Astrocyte (in vitro differentiated cells and primary cell): ENCODE measurements at regions not wholly inside any gene's neighbourhood (a gene's known extent, or its start where the extent isn't known, plus 50 kb on each side); places are given as distances from the start of the nearest gene placed in this dataset.

Experiments
- DNase-seq: peaks from one replicate; pipeline ENCODE4 v3.0.0-alpha.2; 2010; ENCODE audit warnings: low read depth
- FAIRE-seq: peaks from 2 replicates; lab custom pipeline; 2011; peaks lifted over from hg19 to GRCh38; lab: Jason Lieb, UNC
- H2AFZ ChIP-seq: 2 replicates; pipeline ENCODE4 v1.6.0; 2012; ENCODE audit warnings: low read depth, low read length, inconsistent platforms
- H3K27ac ChIP-seq: 2 replicates; pipeline ENCODE4 v1.5.1; 2011; ENCODE audit warnings: low read depth, low read length, inconsistent platforms
- H3K27me3 ChIP-seq: 2 replicates; pipeline ENCODE4 v1.6.0; 2011; ENCODE audit warnings: low read length, inconsistent platforms; ENCODE audit not compliant: insufficient read depth
- H3K36me3 ChIP-seq: 2 replicates; pipeline ENCODE4 v1.5.1; 2011; ENCODE audit warnings: low read length, inconsistent platforms; ENCODE audit not compliant: insufficient read depth
- H3K4me1 ChIP-seq: 2 replicates; pipeline ENCODE4 v1.5.1; 2011; ENCODE audit warnings: low read length, inconsistent platforms; ENCODE audit not compliant: insufficient read depth
- H3K4me2 ChIP-seq: 2 replicates; pipeline ENCODE4 v1.6.0; 2012; ENCODE audit warnings: low read length, inconsistent platforms
- H3K4me3 ChIP-seq: 2 replicates; pipeline ENCODE4 v1.5.1; 2011; ENCODE audit warnings: low read depth, mild to moderate bottlenecking, low read length, inconsistent platforms; ENCODE audit not compliant: insufficient read depth
- H3K79me2 ChIP-seq: 2 replicates; pipeline ENCODE4 v1.6.0; 2012; ENCODE audit warnings: mild to moderate bottlenecking, low read length, inconsistent platforms; ENCODE audit not compliant: insufficient read depth
- H3K9ac ChIP-seq: 2 replicates; pipeline ENCODE4 v1.6.0; 2012; ENCODE audit warnings: mild to moderate bottlenecking, low read length, inconsistent platforms
- H3K9me3 ChIP-seq: 2 replicates; pipeline ENCODE4 v1.5.1; 2012; ENCODE audit warnings: low read depth, mild to moderate bottlenecking, low read length, inconsistent platforms; ENCODE audit not compliant: insufficient read depth
- H4K20me1 ChIP-seq: 2 replicates; pipeline ENCODE4 v1.6.0; 2012; ENCODE audit warnings: low read length, inconsistent platforms; ENCODE audit not compliant: insufficient read depth
- H3K27ac Mint-ChIP-seq: one replicate; pipeline ENCODE4 v1.8.0; 2021; ENCODE audit warnings: mild to moderate bottlenecking, mixed read lengths; ENCODE audit not compliant: unreplicated experiment
- H3K27me3 Mint-ChIP-seq: one replicate; pipeline ENCODE4 v1.8.0; 2021; ENCODE audit warnings: low read depth, mixed read lengths; ENCODE audit not compliant: unreplicated experiment
- H3K36me3 Mint-ChIP-seq: one replicate; pipeline ENCODE4 v1.8.0; 2021; ENCODE audit warnings: low read depth, mixed read lengths; ENCODE audit not compliant: unreplicated experiment
- H3K4me1 Mint-ChIP-seq: one replicate; pipeline ENCODE4 v1.8.0; 2021; ENCODE audit warnings: low read depth, mixed read lengths; ENCODE audit not compliant: unreplicated experiment
- H3K4me3 Mint-ChIP-seq: one replicate; pipeline ENCODE4 v1.8.0; 2021; ENCODE audit warnings: mild to moderate bottlenecking, moderate library complexity, mixed read lengths; ENCODE audit not compliant: unreplicated experiment
- H3K9me3 Mint-ChIP-seq: one replicate; pipeline ENCODE4 v1.8.0; 2021; ENCODE audit warnings: mild to moderate bottlenecking, mixed read lengths; ENCODE audit not compliant: unreplicated experiment
- CTCF ChIP-seq: IDR thresholded peaks from 2 replicates; pipeline ENCODE4 v1.5.1; 2011; ENCODE audit warnings: low read depth, mild to moderate bottlenecking, inconsistent platforms, low read length, moderate library complexity; ENCODE audit not compliant: insufficient read depth
- EZH2 ChIP-seq: IDR thresholded peaks from 2 replicates; pipeline ENCODE4 v1.6.1; 2012; ENCODE audit warnings: mild to moderate bottlenecking, low read length, inconsistent platforms; ENCODE audit not compliant: insufficient read depth

DNA sequence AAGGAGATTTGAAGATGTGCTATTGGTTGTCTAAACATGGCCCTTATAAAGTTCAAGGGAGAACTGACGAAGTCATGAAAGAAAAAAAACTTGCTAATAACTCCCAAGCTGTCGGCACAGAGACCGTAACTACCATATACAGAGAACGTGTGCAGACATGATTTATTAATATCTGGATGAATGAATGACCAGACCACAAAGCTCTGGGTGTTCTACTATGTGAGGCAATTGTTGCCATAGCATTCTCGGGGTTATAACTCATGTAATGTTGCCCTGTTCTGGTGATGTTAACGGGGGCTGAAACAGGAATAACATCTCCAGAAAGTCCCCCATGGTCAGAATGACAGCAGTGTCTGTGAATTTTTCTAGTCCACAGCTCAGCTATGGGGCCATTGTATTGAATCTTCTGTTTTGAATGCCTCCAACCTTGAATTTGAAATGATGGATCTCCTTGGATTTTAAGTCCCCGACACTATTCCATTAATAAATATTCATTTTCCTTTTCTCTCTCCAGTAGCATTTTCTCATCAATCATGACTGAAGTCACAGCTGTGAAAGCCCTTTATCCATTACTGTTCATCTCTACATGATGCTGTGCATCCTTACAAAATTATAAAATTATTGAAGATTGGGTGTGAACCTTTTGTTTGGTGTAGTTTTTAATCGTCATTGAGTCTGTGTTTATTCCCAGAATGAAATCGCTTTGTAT, 483.4 kb upstream of the KLHL29 start:
- Mint-ChIP-seq H3K36me3 (no peaks in the 10 kb centered on the region), H3K4me3 (no peak overlapping the region), H3K9me3 (no peaks in the 10 kb centered on the region), H3K27me3 (peaks cover 6% of the 10 kb centered on the region), H3K4me1 (no peaks in the 10 kb centered on the region), H3K27ac (no peak overlapping the region)
- Histone ChIP-seq H2AFZ (no peak overlapping the region), H3K4me1 (no peaks in the 10 kb centered on the region), H3K9me3 (no peaks in the 10 kb centered on the region), H3K36me3 (no peaks in the 10 kb centered on the region), H3K4me2 (no peak overlapping the region), H3K79me2 (no peaks in the 10 kb centered on the region), H3K9ac (no peak overlapping the region), H3K4me3 (no peak overlapping the region), H3K27ac (no peak overlapping the region), H3K27me3 (no peaks in the 10 kb centered on the region), H4K20me1 (no peaks in the 10 kb centered on the region)
- no peak for DNase-seq
- no peak for FAIRE-seq
- TF ChIP-seq CTCF: no peak
- no peak for TF ChIP-seq EZH2

- H3K4me3 Mint-ChIP-seq: no peak overlapping the region
- Histone ChIP-seq H3K27me3 (no peaks in the 10 kb centered on the region), H3K4me3 (no peak overlapping the region), H3K79me2 (no peaks in the 10 kb centered on the region), H3K9ac (no peak overlapping the region), H2AFZ (no peak overlapping the region), H3K27ac (no peak overlapping the region), H4K20me1 (no peaks in the 10 kb centered on the region), H3K9me3 (no peaks in the 10 kb centered on the region), H3K4me1 (no peaks in the 10 kb centered on the region), H3K4me2 (no peak overlapping the region), H3K36me3 (no peaks in the 10 kb centered on the region)
- DNase-seq: no peak
- H3K36me3 Mint-ChIP-seq: no peaks in the 10 kb centered on the region
- H3K27me3 Mint-ChIP-seq: peaks cover 7% of the 10 kb centered on the region
- TF ChIP-seq CTCF (no peak), EZH2 (no peak)
- H3K9me3 Mint-ChIP-seq: no peaks in the 10 kb centered on the region
- FAIRE-seq: no peak
- no peak overlapping the region for H3K27ac Mint-ChIP-seq
- no peaks in the 10 kb centered on the region for H3K4me1 Mint-ChIP-seq
These were observed 482.8 kb upstream of the KLHL29 start for GRCh38 chr2:22902180-22902550.

DNA sequence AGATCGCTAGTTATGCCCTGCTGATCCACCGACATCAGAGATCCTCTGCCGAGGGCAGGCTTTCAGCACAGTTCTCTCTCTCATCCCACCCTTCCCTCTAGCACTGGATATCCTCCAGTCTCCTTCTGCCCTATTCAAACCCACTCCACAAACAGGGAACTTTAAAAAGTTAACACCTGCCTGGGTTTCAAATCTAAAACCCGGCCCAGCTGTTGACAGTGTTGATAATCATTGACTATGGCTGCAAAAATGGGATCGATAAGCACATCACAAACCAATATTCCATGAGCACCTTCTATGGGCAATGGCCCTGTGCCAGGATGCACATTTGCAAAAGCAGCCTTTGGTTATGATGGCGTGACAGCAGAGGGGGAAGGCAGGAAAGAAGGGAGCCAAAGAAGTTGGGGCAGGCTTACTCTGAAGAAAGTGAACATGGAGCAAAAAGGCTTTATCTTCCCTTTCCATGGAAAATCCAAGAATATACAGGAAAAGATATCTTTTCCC, 482.3 kb upstream of the KLHL29 start:
- Mint-ChIP-seq H3K4me3 (no peak overlapping the region), H3K36me3 (no peaks in the 10 kb centered on the region), H3K9me3 (no peaks in the 10 kb centered on the region), H3K4me1 (no peaks in the 10 kb centered on the region), H3K27ac (no peak overlapping the region), H3K27me3 (peaks cover 10% of the 10 kb centered on the region)
- Histone ChIP-seq H3K4me3 (no peak overlapping the region), H3K36me3 (no peaks in the 10 kb centered on the region), H3K79me2 (no peaks in the 10 kb centered on the region), H4K20me1 (no peaks in the 10 kb centered on the region), H3K9ac (no peak overlapping the region), H2AFZ (no peak overlapping the region), H3K4me2 (no peak overlapping the region), H3K9me3 (no peaks in the 10 kb centered on the region), H3K4me1 (no peaks in the 10 kb centered on the region), H3K27me3 (no peaks in the 10 kb centered on the region), H3K27ac (no peak overlapping the region)
- DNase-seq: no peak
- TF ChIP-seq EZH2 (no peak), CTCF (no peak)
- no peak for FAIRE-seq
